ENCODE measurements at regions not wholly inside any gene's neighbourhood (a gene's known extent, or its start where the extent isn't known, plus 50 kb on each side); places are given as distances from the start of the nearest gene placed in this dataset.

DNA sequence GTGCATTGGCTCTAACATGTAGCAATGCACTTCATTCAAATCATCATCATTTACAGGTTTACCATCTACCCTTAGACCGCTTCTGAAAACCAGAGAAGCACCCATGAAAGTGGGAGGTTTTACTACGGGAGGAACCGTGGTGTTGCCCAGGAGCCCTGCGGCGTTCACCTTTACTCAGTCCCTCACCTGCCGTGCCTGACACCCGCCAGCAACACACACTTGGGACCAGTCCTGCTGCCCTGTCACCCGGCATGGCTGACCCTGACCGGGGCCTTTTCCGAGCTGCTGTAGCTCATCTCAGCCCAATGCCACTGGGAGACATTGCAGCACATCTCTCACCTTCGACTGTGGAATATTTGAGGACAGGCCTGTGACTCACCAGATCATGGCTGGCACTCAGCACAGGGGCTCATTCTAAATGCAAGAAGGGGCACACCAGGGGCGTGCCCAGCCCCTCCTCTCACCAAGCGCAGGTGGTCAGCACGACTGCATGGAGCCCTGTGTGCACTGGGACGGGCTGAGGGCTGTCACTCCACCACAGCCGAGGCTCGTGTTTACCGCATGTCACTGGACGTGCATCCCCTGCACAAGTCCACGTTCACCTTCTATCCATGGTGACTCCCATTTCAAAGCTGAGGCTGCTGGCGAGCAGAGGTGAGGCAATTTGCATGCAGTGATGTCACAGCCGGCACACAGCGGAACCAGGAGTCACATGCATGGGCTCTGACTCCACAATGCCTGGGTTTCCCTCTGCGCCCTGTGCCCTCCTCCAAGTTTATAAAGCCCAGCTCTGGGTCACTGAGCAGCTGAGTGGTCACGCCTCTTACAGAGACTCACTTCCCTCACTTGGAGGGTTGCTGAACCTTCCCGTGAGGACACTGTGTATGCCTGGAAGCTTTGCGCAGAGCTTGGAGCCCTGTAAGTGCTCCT lies 76.7 kb upstream of the SNTG2 start:
- TF ChIP-seq, protein P1, sequence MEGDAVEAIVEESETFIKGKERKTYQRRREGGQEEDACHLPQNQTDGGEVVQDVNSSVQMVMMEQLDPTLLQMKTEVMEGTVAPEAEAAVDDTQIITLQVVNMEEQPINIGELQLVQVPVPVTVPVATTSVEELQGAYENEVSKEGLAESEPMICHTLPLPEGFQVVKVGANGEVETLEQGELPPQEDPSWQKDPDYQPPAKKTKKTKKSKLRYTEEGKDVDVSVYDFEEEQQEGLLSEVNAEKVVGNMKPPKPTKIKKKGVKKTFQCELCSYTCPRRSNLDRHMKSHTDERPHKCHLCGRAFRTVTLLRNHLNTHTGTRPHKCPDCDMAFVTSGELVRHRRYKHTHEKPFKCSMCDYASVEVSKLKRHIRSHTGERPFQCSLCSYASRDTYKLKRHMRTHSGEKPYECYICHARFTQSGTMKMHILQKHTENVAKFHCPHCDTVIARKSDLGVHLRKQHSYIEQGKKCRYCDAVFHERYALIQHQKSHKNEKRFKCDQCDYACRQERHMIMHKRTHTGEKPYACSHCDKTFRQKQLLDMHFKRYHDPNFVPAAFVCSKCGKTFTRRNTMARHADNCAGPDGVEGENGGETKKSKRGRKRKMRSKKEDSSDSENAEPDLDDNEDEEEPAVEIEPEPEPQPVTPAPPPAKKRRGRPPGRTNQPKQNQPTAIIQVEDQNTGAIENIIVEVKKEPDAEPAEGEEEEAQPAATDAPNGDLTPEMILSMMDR (IDR thresholded peaks at IDR 0.05 in 4 of 5, conservative IDR thresholded peaks at IDR 0.05 in 1 of 5): no peak
- no peak for TF ChIP-seq POLR2A (IDR thresholded peaks at IDR 0.05)

All from gastrocnemius medialis (tissue), 4 donors.